DMS 273 (cell line): ENCODE measurements at regions not wholly inside any gene's neighbourhood (a gene's known extent, or its start where the extent isn't known, plus 50 kb on each side); places are given as distances from the start of the nearest gene placed in this dataset.

ENCODE experiments used
- DNase-seq: peaks from one replicate; lab custom pipeline; 2025; ENCODE audit not compliant: unreplicated experiment; lab: John Stamatoyannopoulos, UW

GRCh38 chr12:115443351-115443938 lies 759.5 kb upstream of the TBX3 start:
- peak; percentile 7 for DNase-seq

GRCh38 chr12:115440438-115440837 lies 756.5 kb upstream of the TBX3 start:
- DNase-seq, result no peak

GRCh38 chr12:115439008-115439601 lies 755.1 kb upstream of the TBX3 start:
- no peak for DNase-seq

- no peak for DNase-seq
These were observed 754.3 kb upstream of the TBX3 start for GRCh38 chr12:115438314-115438713.

GRCh38 chr12:115437061-115437567 lies 753.1 kb upstream of the TBX3 start:
- DNase-seq, result no peak

GRCh38 chr12:115433014-115433634 lies 749.1 kb upstream of the TBX3 start:
- no peak for DNase-seq

- no peak for DNase-seq
These were observed 746.7 kb upstream of the TBX3 start for GRCh38 chr12:115430636-115431035.

GRCh38 chr12:115426732-115427131 lies 742.8 kb upstream of the TBX3 start:
- no peak for DNase-seq

GRCh38 chr12:115424003-115424402 lies 740.0 kb upstream of the TBX3 start:
- DNase-seq, result no peak

- no peak for DNase-seq
These were observed 739.6 kb upstream of the TBX3 start for GRCh38 chr12:115423546-115423987.

- DNase-seq, result no peak
These were observed 739.0 kb upstream of the TBX3 start for GRCh38 chr12:115422845-115423545.

- no peak for DNase-seq
These were observed 738.1 kb upstream of the TBX3 start for GRCh38 chr12:115421796-115422709.

GRCh38 chr12:115421350-115421749 lies 737.4 kb upstream of the TBX3 start:
- no peak for DNase-seq

GRCh38 chr12:115419145-115419646 lies 735.2 kb upstream of the TBX3 start:
- no peak for DNase-seq

GRCh38 chr12:115417610-115418009 lies 733.6 kb upstream of the TBX3 start:
- DNase-seq, result no peak

GRCh38 chr12:115416869-115417268 lies 732.9 kb upstream of the TBX3 start:
- DNase-seq, result no peak

GRCh38 chr12:115413626-115414025 lies 729.7 kb upstream of the TBX3 start:
- DNase-seq, result no peak

- DNase-seq, result no peak
These were observed 728.9 kb upstream of the TBX3 start for GRCh38 chr12:115412831-115413230.

GRCh38 chr12:115411121-115411520 lies 727.1 kb upstream of the TBX3 start:
- no peak for DNase-seq

GRCh38 chr12:115408642-115409041 lies 724.7 kb upstream of the TBX3 start:
- no peak for DNase-seq

- DNase-seq, result no peak
These were observed 723.7 kb upstream of the TBX3 start for GRCh38 chr12:115407723-115408122.
